Keratinocyte (primary cell): ENCODE measurements at regions not wholly inside any gene's neighbourhood (a gene's known extent, or its start where the extent isn't known, plus 50 kb on each side); places are given as distances from the start of the nearest gene placed in this dataset.
A peak's percentile ranks its signal among the peaks of the same experiment; 100 is the strongest.

Experiments used
- DNase-seq: peaks from one replicate; pipeline ENCODE4 v3.0.0-alpha.2; 2011; ENCODE audit warnings: low read depth, missing footprints, low spot score
- FAIRE-seq: peaks from 2 replicates; lab custom pipeline; 2011; peaks lifted over from hg19 to GRCh38; lab: Jason Lieb, UNC
- H2AFZ ChIP-seq: 2 replicates; pipeline ENCODE4 v1.6.0; 2012; ENCODE audit warnings: low read length, control low read depth, inconsistent platforms; ENCODE audit not compliant: control insufficient read depth
- H3K27ac ChIP-seq: 2 replicates; pipeline ENCODE4 v1.5.1; 2011; ENCODE audit warnings: low read length; ENCODE audit not compliant: control insufficient read depth, insufficient read depth
- H3K27me3 ChIP-seq: 3 replicates; pipeline ENCODE4 v1.6.0; 2011; ENCODE audit warnings: low read length; ENCODE audit not compliant: control insufficient read depth, insufficient read depth; ENCODE audit errors: extremely low read depth
- H3K36me3 ChIP-seq, 2 experiments: 2 replicates in 1 of 2; 3 replicates in 1 of 2; pipeline ENCODE4 v1.5.1; 2011; ENCODE audit warnings: low read length in 2 of 2, mild to moderate bottlenecking in 1 of 2; ENCODE audit not compliant: control insufficient read depth in 2 of 2, insufficient read depth in 2 of 2; ENCODE audit errors: extremely low read depth in 1 of 2
- H3K4me1 ChIP-seq: 3 replicates; pipeline ENCODE4 v1.5.1; 2011; ENCODE audit warnings: low read length; ENCODE audit not compliant: control insufficient read depth, insufficient read depth; ENCODE audit errors: extremely low read depth
- H3K4me2 ChIP-seq: 3 replicates; pipeline ENCODE4 v1.6.0; 2011; ENCODE audit warnings: low read depth, low read length; ENCODE audit not compliant: control insufficient read depth, insufficient read depth; ENCODE audit errors: extremely low read depth
- H3K4me3 ChIP-seq, 3 experiments: fragments of 200-600 bp in 1 of 3; sonication (generic) in 1 of 3; 2 replicates in 2 of 3; 3 replicates in 1 of 3; pipeline ENCODE4 v1.5.1; 2011 to 2016; ENCODE audit warnings: low read length in 3 of 3, mild to moderate bottlenecking in 3 of 3, control low read depth in 2 of 3, inconsistent platforms in 1 of 3, low read depth in 1 of 3, mixed read lengths in 1 of 3, mixed run types in 1 of 3, moderate library complexity in 1 of 3; ENCODE audit not compliant: control insufficient read depth in 2 of 3, insufficient read depth in 2 of 3; ENCODE audit errors: extremely low read depth in 1 of 3
- H3K79me2 ChIP-seq: 2 replicates; pipeline ENCODE4 v1.6.0; 2012; ENCODE audit warnings: low read length; ENCODE audit not compliant: control insufficient read depth, insufficient read depth
- H3K9ac ChIP-seq: 3 replicates; pipeline ENCODE4 v1.6.0; 2011; ENCODE audit warnings: low read length; ENCODE audit not compliant: control insufficient read depth, insufficient read depth; ENCODE audit errors: extremely low read depth
- H3K9me1 ChIP-seq: 3 replicates; pipeline ENCODE4 v1.6.0; 2011; ENCODE audit warnings: low read length; ENCODE audit not compliant: control insufficient read depth, insufficient read depth; ENCODE audit errors: extremely low read depth
- H3K9me3 ChIP-seq: 2 replicates; pipeline ENCODE4 v1.5.1; 2012; ENCODE audit warnings: low read depth, low read length; ENCODE audit not compliant: control insufficient read depth
- H4K20me1 ChIP-seq: 3 replicates; pipeline ENCODE4 v1.6.0; 2011; ENCODE audit warnings: low read length; ENCODE audit not compliant: control insufficient read depth, insufficient read depth; ENCODE audit errors: extremely low read depth
- EZH2 ChIP-seq: IDR thresholded peaks from one replicate; pipeline ENCODE4 v1.6.1; 2012; ENCODE audit warnings: inconsistent platforms, mild to moderate bottlenecking, low read length, moderate library complexity
- dilution Hi-C: fragments of 300-500 bp; cut with MboI; formaldehyde crosslinking; loops from one replicate; pipeline ENCODE4 v1.7.0; 2020; ENCODE audit warnings: low sequenced_read_pairs; ENCODE audit not compliant: extremely low pct_ligation_motif_present
- TF ChIP-seq, protein P1 (sequence below), 3 experiments: IDR thresholded peaks in 1 of 3; conservative IDR thresholded peaks in 1 of 3; optimal IDR thresholded peaks in 1 of 3; 2 replicates in 2 of 3; 3 replicates in 1 of 3; pipeline versions ENCODE3 to v1.5.1; 2011; ENCODE audit warnings: low read length in 3 of 3, mild to moderate bottlenecking in 3 of 3, moderate library complexity in 2 of 3, control low read depth in 1 of 3, inconsistent platforms in 1 of 3; ENCODE audit not compliant: insufficient read depth in 2 of 3; ENCODE audit errors: extremely low read depth in 1 of 3

DNA sequence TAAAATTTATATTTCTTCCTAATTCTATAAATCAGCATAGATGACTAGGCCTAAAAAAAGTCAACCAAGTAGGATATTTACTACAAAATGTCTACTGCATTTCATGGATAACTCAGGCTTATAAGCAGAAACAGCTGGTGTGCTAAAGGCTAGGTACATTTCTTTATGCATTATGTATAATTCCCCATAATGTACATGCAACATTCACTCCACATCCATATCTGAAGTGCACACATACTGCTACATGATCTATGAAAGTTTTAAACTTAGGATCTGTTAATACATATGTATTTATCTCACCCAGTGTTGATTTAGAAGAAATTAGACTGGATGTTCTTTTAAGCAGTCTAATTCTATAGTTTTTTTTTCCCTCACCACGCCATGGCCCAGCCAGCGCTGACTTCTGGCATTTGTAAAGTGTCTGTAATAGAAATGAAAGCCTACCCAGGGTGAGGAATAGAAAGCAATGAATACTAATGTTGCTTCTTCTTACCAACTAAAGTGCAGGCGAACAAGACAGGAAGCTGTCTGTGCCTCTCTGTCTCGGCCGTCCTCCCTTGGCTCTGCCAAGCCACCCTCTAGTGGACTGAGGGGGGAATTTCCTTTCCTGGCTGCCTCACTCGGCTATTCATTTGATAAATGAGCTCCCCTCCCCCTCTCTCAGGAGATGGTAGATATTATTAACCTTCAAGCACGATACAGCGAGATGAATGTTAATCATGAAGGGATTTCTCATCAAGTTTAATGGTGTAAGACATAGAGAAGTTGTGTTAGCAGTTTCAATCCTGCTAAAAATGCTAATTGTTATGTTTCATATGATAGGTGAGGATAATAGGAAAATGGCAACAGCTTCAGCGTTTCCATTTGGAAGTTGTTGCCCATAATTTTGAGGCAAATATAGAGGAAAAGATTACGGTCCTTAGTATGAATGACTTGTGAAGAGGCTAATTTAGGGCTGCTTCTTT is 384.5 kb downstream of the MTX2 start:
- H4K20me1 ChIP-seq = no peaks in the 10 kb centered on the region
- no peak overlapping the region for H3K4me3 ChIP-seq
- no peaks in the 10 kb centered on the region for H3K27me3 ChIP-seq
- H3K27ac ChIP-seq = no peak overlapping the region
- TF ChIP-seq, protein P1, sequence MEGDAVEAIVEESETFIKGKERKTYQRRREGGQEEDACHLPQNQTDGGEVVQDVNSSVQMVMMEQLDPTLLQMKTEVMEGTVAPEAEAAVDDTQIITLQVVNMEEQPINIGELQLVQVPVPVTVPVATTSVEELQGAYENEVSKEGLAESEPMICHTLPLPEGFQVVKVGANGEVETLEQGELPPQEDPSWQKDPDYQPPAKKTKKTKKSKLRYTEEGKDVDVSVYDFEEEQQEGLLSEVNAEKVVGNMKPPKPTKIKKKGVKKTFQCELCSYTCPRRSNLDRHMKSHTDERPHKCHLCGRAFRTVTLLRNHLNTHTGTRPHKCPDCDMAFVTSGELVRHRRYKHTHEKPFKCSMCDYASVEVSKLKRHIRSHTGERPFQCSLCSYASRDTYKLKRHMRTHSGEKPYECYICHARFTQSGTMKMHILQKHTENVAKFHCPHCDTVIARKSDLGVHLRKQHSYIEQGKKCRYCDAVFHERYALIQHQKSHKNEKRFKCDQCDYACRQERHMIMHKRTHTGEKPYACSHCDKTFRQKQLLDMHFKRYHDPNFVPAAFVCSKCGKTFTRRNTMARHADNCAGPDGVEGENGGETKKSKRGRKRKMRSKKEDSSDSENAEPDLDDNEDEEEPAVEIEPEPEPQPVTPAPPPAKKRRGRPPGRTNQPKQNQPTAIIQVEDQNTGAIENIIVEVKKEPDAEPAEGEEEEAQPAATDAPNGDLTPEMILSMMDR (optimal IDR thresholded peaks at IDR 0.05 in 1 of 3, IDR thresholded peaks at IDR 0.05 in 1 of 3, conservative IDR thresholded peaks at IDR 0.05 in 1 of 3; ENCODE audit: extremely low read depth in 1 of 3, insufficient read depth in 2 of 3, low read length in 3 of 3) = peak; percentile 65 to 77 (median 71)
- no peak for TF ChIP-seq EZH2
- FAIRE-seq = peak; percentile 57
- no peak overlapping the region for H3K4me2 ChIP-seq
- no peaks in the 10 kb centered on the region for H3K36me3 ChIP-seq
- no peak for DNase-seq
- dilution Hi-C loops = no loop called here
- H3K9me3 ChIP-seq = no peaks in the 10 kb centered on the region
- H3K4me1 ChIP-seq = no peaks in the 10 kb centered on the region
- H3K9ac ChIP-seq = no peak overlapping the region
- H2AFZ ChIP-seq = no peak overlapping the region
- no peaks in the 10 kb centered on the region for H3K9me1 ChIP-seq
- no peaks in the 10 kb centered on the region for H3K79me2 ChIP-seq

DNA sequence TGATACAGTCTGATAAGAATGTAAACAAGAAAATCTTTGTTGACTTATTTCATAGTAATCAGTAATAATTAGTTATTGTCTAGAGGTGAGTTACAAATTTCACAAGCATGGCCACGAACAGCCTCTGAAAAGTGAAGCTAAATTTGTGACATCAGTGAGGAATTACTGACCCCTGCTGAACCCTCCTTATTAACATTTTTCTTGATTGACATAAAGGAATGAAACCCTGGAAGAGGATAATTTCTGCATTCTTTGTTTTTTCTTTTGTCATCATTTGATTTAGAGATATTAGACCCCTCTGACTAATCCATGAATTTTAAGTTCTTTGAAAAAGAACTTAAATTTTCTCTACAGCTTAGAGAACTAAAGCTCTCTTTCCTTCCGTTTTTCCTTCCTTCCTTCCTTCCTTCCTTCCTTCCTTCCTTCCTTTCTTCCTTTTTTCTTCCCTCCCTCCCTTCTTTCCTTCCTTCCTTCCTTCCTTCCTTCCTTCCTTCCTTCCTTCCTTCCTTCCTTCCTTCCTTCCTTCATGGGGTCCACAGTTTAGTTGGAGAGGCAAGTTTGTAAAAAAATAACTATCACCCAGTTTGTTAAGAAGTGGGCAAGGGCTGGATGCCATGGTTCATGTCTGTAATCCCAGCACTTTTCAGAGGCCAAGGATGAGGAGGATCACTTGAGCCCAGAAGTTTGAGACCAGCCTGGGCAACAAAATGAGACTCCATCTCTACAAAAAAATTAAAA is 387.0 kb downstream of the MTX2 start:
- Histone ChIP-seq H3K4me3 (no peak overlapping the region), H4K20me1 (no peaks in the 10 kb centered on the region), H3K27ac (no peak overlapping the region), H2AFZ (no peak overlapping the region), H3K4me1 (no peaks in the 10 kb centered on the region), H3K9ac (no peak overlapping the region), H3K9me1 (no peaks in the 10 kb centered on the region), H3K36me3 (no peaks in the 10 kb centered on the region), H3K79me2 (no peaks in the 10 kb centered on the region), H3K9me3 (no peaks in the 10 kb centered on the region), H3K4me2 (no peak overlapping the region), H3K27me3 (no peaks in the 10 kb centered on the region)
- FAIRE-seq (no peak), DNase-seq (no peak)
- TF ChIP-seq, protein P1 (optimal IDR thresholded peaks at IDR 0.05 in 1 of 3, IDR thresholded peaks at IDR 0.05 in 1 of 3, conservative IDR thresholded peaks at IDR 0.05 in 1 of 3; ENCODE audit: extremely low read depth in 1 of 3, insufficient read depth in 2 of 3, low read length in 3 of 3) = no peak
- no peak for TF ChIP-seq EZH2
- dilution Hi-C loops = no loop called here
